Peyer's patch (tissue), 4 donors: ENCODE measurements at regions not wholly inside any gene's neighbourhood (a gene's known extent, or its start where the extent isn't known, plus 50 kb on each side); places are given as distances from the start of the nearest gene placed in this dataset.

Experiments
- CTCF ChIP-seq, 6 experiments: fragments of 450-650 bp in 4 of 6; fragments of 200-600 bp in 2 of 6; sonication (generic) in 1 of 6; IDR thresholded peaks; one replicate each; pipeline ENCODE4 v1.5.1; 2017 to 2019; ENCODE audit warnings: antibody characterized with exemption in 6 of 6, mild to moderate bottlenecking in 3 of 6, moderate library complexity in 1 of 6
- POLR2A ChIP-seq, 2 donors: fragments of 450-650 bp; IDR thresholded peaks; one replicate each; pipeline ENCODE4 v1.5.1; 2017; ENCODE audit warnings: antibody characterized with exemption in 2 of 2, mild to moderate bottlenecking in 2 of 2, moderate library complexity in 2 of 2

- TF ChIP-seq CTCF (IDR thresholded peaks at IDR 0.05) (no peak), POLR2A (IDR thresholded peaks at IDR 0.05) (no peak)
These were observed 168.6 kb downstream of the TMEM121 start for GRCh38 chr14:105694961-105695360.
